Trophoblast cell (in vitro differentiated cells and primary cell): ENCODE measurements at regions not wholly inside any gene's neighbourhood (a gene's known extent, or its start where the extent isn't known, plus 50 kb on each side); places are given as distances from the start of the nearest gene placed in this dataset.
"Not testable (repeated sequence)": the region's sequence is repeated elsewhere in the genome, so short reads cannot be mapped to it uniquely, and the experiment has no call there.

Experiments used
- DNase-seq, 2 donors: peaks; one replicate each; pipeline ENCODE4 v3.0.0-alpha.2; 2016
- H2AFZ ChIP-seq: 2 replicates; pipeline ENCODE4 v1.6.1; 2013; ENCODE audit warnings: low read length, moderate library complexity, mild to moderate bottlenecking; ENCODE audit not compliant: insufficient read depth, poor library complexity
- H2AK5ac ChIP-seq: 2 replicates; pipeline ENCODE4 v1.6.1; 2013; ENCODE audit warnings: mild to moderate bottlenecking, low read length
- H2BK120ac ChIP-seq: 2 replicates; pipeline ENCODE4 v1.6.1; 2013; ENCODE audit warnings: low read length, mild to moderate bottlenecking, moderate library complexity; ENCODE audit not compliant: insufficient read depth, poor library complexity
- H2BK12ac ChIP-seq: 2 replicates; pipeline ENCODE4 v1.6.1; 2013; ENCODE audit warnings: mild to moderate bottlenecking, low read length, moderate library complexity
- H2BK5ac ChIP-seq: 2 replicates; pipeline ENCODE4 v1.6.1; 2013; ENCODE audit warnings: low read length, low read depth, moderate library complexity, mild to moderate bottlenecking; ENCODE audit not compliant: poor library complexity
- H3K14ac ChIP-seq: 2 replicates; pipeline ENCODE4 v1.6.1; 2013; ENCODE audit warnings: mild to moderate bottlenecking, low read length
- H3K18ac ChIP-seq: 2 replicates; pipeline ENCODE4 v1.6.1; 2013; ENCODE audit warnings: mild to moderate bottlenecking, low read length
- H3K23ac ChIP-seq: 2 replicates; pipeline ENCODE4 v1.6.1; 2013; ENCODE audit warnings: low read length
- H3K27ac ChIP-seq: 2 replicates; pipeline ENCODE4 v1.5.1; 2013; ENCODE audit warnings: low read depth, mild to moderate bottlenecking, inconsistent platforms, low read length, moderate library complexity
- H3K27me3 ChIP-seq: 2 replicates; pipeline ENCODE4 v1.6.1; 2013; ENCODE audit warnings: inconsistent platforms, mild to moderate bottlenecking, low read length, moderate library complexity; ENCODE audit not compliant: insufficient read depth
- H3K36me3 ChIP-seq, 2 experiments: 1 replicate in 1 of 2; 2 replicates in 1 of 2; pipeline ENCODE4 v1.6.1; 2013; ENCODE audit warnings: low read length in 2 of 2, mild to moderate bottlenecking in 2 of 2, moderate library complexity in 1 of 2; ENCODE audit not compliant: insufficient read depth in 2 of 2, control insufficient read depth in 1 of 2
- H3K4ac ChIP-seq: 2 replicates; pipeline ENCODE4 v1.6.1; 2013; ENCODE audit warnings: low read depth, mild to moderate bottlenecking, low read length, moderate library complexity
- H3K4me1 ChIP-seq, 2 experiments: 1 replicate in 1 of 2; 2 replicates in 1 of 2; pipeline ENCODE4 v1.6.1; 2013; ENCODE audit warnings: low read length in 2 of 2, mild to moderate bottlenecking in 2 of 2, moderate library complexity in 1 of 2; ENCODE audit not compliant: insufficient read depth in 2 of 2, control insufficient read depth in 1 of 2
- H3K4me2 ChIP-seq: 2 replicates; pipeline ENCODE4 v1.6.1; 2013; ENCODE audit warnings: inconsistent platforms, mild to moderate bottlenecking, low read length, moderate library complexity
- H3K4me3 ChIP-seq: 2 replicates; pipeline ENCODE4 v1.5.1; 2013; ENCODE audit warnings: mild to moderate bottlenecking, low read depth, low read length, inconsistent platforms
- H3K79me1 ChIP-seq: one replicate; pipeline ENCODE4 v1.6.1; 2013; ENCODE audit warnings: low read length
- H3K79me2 ChIP-seq: 2 replicates; pipeline ENCODE4 v1.6.1; 2013; ENCODE audit warnings: low read length, mild to moderate bottlenecking; ENCODE audit not compliant: control insufficient read depth, insufficient read depth, poor library complexity
- H3K9ac ChIP-seq: 2 replicates; pipeline ENCODE4 v1.6.1; 2013; ENCODE audit warnings: mild to moderate bottlenecking, low read length
- H3K9me3 ChIP-seq: 2 replicates; pipeline ENCODE4 v1.6.1; 2013; ENCODE audit warnings: low read depth, mild to moderate bottlenecking, control low read depth, inconsistent platforms, low read length; ENCODE audit not compliant: insufficient read depth
- H4K12ac ChIP-seq: 2 replicates; pipeline ENCODE4 v1.6.1; 2013; ENCODE audit warnings: low read depth, mild to moderate bottlenecking, low read length, moderate library complexity
- H4K8ac ChIP-seq: 2 replicates; pipeline ENCODE4 v1.6.1; 2013; ENCODE audit warnings: low read depth, mild to moderate bottlenecking, low read length, moderate library complexity
- H4K91ac ChIP-seq: one replicate; pipeline ENCODE4 v1.6.1; 2013; ENCODE audit warnings: low read depth, mild to moderate bottlenecking, low read length, moderate library complexity
- WGBS: extraction: QIAGEN DNeasy Blood & Tissue Kit; methylation state at CpG from one replicate; pipeline ENCODE4 v1.1.7; 2013; ENCODE audit warnings: missing lambda C conversion rate; ENCODE audit not compliant: insufficient read length, insufficient coverage; ENCODE audit errors: extremely low coverage; 5-methylcytosine and 5-hydroxymethylcytosine counted together

GRCh38 chr1:146287881-146288280, 59.1 kb upstream of the NOTCH2NLA start:
- not testable (repeated sequence) for H3K27ac ChIP-seq, H3K27me3 ChIP-seq, H3K79me2 ChIP-seq, H3K9ac ChIP-seq, H3K4me1 ChIP-seq, H4K8ac ChIP-seq, H3K4me3 ChIP-seq, H3K4me2 ChIP-seq, H4K12ac ChIP-seq, H3K18ac ChIP-seq, H3K14ac ChIP-seq, H3K23ac ChIP-seq, H3K4ac ChIP-seq, DNase-seq, H4K91ac ChIP-seq, H3K36me3 ChIP-seq, H2AK5ac ChIP-seq, H2BK12ac ChIP-seq, H3K79me1 ChIP-seq, H3K9me3 ChIP-seq, H2AFZ ChIP-seq, H2BK120ac ChIP-seq, H2BK5ac ChIP-seq
- no CpG with 5 or more reads among the region's 6 CpGs for WGBS

GRCh38 chr1:146284760-146285159, 55.9 kb upstream of the NOTCH2NLA start:
- H3K27me3 ChIP-seq, H4K91ac ChIP-seq, H3K18ac ChIP-seq, H4K8ac ChIP-seq, H2BK5ac ChIP-seq, H2BK12ac ChIP-seq, DNase-seq, H3K9me3 ChIP-seq, H3K4me3 ChIP-seq, H3K79me2 ChIP-seq, H2AFZ ChIP-seq, H3K23ac ChIP-seq, H2AK5ac ChIP-seq, H2BK120ac ChIP-seq, H3K9ac ChIP-seq, H3K27ac ChIP-seq, H3K4ac ChIP-seq, H3K4me1 ChIP-seq, H3K79me1 ChIP-seq, H3K36me3 ChIP-seq, H3K14ac ChIP-seq, H3K4me2 ChIP-seq, H4K12ac ChIP-seq: not testable (repeated sequence)
- WGBS = no CpG with 5 or more reads among the region's 1 CpG

- not testable (repeated sequence) for H3K36me3 ChIP-seq, H3K4me2 ChIP-seq
These were observed 54.7 kb upstream of the NOTCH2NLA start for GRCh38 chr1:146283527-146283880.

GRCh38 chr1:146282807-146283526, 54.1 kb upstream of the NOTCH2NLA start:
- H3K14ac ChIP-seq, H4K12ac ChIP-seq, H2BK5ac ChIP-seq, H2AK5ac ChIP-seq, H3K27ac ChIP-seq, H3K23ac ChIP-seq, H3K4me1 ChIP-seq, H2BK120ac ChIP-seq, H3K9ac ChIP-seq, H3K36me3 ChIP-seq, H4K8ac ChIP-seq, H3K79me1 ChIP-seq, H3K79me2 ChIP-seq, H3K4me3 ChIP-seq, H2BK12ac ChIP-seq, H3K18ac ChIP-seq, H3K27me3 ChIP-seq, DNase-seq, H3K4ac ChIP-seq, H3K4me2 ChIP-seq, H4K91ac ChIP-seq, H3K9me3 ChIP-seq, H2AFZ ChIP-seq: not testable (repeated sequence)
- no CpG with 5 or more reads among the region's 5 CpGs for WGBS

More at GRCh38 chr1:146283527-146283880, 54.7 kb upstream of the NOTCH2NLA start:
- not testable (repeated sequence) for H3K14ac ChIP-seq, H3K79me1 ChIP-seq, H2AK5ac ChIP-seq, H3K4ac ChIP-seq, H3K79me2 ChIP-seq, H3K9me3 ChIP-seq, H2BK5ac ChIP-seq, H2BK12ac ChIP-seq, H3K27ac ChIP-seq, DNase-seq, H4K91ac ChIP-seq, H3K9ac ChIP-seq, H2AFZ ChIP-seq, H4K8ac ChIP-seq, H2BK120ac ChIP-seq, H3K18ac ChIP-seq, H3K27me3 ChIP-seq, H3K23ac ChIP-seq, H3K4me1 ChIP-seq, H3K4me3 ChIP-seq, H4K12ac ChIP-seq
- WGBS = no CpG with 5 or more reads among the region's 3 CpGs
